WI38 (cell line): ENCODE measurements at regions not wholly inside any gene's neighbourhood (a gene's known extent, or its start where the extent isn't known, plus 50 kb on each side); places are given as distances from the start of the nearest gene placed in this dataset.

Source experiments
- H3K4me3 ChIP-seq: 2 replicates; pipeline ENCODE4 v1.5.1; 2011; ENCODE audit warnings: low read depth, mild to moderate bottlenecking, control low read depth, low read length
- TF ChIP-seq, protein P1 (sequence below): IDR thresholded peaks from 2 replicates; pipeline ENCODE4 v1.5.1; 2012; ENCODE audit warnings: low read depth, mild to moderate bottlenecking, control low read depth, low read length

- TF ChIP-seq, protein P1, sequence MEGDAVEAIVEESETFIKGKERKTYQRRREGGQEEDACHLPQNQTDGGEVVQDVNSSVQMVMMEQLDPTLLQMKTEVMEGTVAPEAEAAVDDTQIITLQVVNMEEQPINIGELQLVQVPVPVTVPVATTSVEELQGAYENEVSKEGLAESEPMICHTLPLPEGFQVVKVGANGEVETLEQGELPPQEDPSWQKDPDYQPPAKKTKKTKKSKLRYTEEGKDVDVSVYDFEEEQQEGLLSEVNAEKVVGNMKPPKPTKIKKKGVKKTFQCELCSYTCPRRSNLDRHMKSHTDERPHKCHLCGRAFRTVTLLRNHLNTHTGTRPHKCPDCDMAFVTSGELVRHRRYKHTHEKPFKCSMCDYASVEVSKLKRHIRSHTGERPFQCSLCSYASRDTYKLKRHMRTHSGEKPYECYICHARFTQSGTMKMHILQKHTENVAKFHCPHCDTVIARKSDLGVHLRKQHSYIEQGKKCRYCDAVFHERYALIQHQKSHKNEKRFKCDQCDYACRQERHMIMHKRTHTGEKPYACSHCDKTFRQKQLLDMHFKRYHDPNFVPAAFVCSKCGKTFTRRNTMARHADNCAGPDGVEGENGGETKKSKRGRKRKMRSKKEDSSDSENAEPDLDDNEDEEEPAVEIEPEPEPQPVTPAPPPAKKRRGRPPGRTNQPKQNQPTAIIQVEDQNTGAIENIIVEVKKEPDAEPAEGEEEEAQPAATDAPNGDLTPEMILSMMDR, result no peak
- no peak overlapping the region for H3K4me3 ChIP-seq
Observed at GRCh38 chr14:89654998-89655397, 238.0 kb upstream of the FOXN3 start.

DNA sequence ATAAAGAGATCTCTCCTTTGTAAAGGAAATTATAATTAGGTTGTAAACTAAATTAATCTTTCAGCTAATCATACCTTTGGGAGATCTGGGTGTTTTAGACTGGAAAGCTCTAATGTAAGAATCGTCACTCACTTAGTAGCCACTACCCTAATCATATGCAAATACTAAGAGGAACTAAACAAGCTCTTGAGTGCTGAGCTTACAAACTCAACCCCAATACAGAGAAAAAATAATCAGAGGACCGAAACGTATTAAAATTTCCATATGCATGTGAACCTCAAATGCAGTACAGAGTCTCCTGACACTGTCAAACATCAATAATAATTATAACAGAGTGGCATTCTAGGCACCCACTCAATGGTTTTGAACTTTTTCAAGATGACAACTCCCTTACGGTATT lies 235.3 kb upstream of the FOXN3 start:
- TF ChIP-seq, protein P1, result no peak
- no peak overlapping the region for H3K4me3 ChIP-seq

DNA sequence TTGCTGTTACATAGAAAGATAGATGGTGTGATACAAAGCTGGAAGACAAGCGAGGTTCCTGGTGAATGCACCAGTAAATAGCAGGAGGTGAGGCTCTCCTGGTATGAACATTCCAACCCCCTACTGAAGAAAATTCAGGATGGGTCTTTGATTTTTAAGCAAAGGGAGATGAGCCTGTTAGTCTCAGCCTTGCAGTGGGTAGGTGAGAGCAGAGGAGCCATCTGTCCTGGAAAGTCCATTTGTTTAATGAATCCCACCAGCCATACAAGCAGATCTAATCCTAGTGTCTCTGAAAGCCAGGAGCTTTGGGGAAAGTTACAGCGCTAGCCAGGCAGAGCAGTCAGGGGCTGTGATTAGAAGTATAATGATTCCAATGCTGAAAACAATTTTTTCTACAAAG lies 234.8 kb upstream of the FOXN3 start:
- H3K4me3 ChIP-seq, result no peak overlapping the region
- TF ChIP-seq, protein P1, result no peak

DNA sequence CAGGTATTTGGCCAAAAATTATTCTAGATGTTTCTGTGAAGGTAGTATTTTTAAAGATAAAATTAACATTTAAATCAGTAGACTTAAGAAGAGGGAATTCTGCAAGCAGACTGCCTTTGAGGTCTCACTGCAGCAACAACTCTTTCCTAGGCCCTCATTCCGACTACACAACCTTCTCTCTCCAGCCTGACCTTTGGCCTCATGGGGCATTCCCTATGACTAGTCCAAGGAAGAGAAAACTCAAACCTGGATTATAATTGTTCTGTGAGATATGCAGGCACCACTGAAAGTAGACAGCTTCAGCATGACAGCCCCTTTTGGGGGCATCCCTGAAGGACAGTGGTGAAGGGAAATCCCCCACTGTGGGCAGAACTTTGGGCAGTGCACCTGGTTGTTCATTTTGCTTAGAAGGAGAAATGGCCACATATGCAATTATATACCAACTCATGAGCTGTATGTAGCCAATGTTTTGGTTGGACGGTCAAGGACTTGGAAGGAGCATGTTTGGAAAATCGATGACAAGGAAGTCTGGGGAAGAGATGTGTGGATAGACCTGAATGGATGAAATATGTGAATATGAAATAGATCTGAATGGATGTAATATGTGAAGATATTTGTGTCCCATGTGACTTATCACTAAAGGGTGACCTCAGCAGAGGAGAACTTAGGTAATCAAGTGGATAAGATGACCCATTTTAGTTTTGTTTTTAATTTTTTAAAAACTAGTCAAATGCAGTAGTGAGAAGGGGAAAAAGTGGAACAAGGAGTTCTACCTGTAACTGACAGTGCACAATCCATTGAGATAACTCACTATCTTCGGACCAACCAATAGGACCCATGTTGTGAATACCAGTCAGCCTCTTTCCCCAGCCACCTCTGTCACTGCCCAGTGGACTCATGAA lies 233.3 kb upstream of the FOXN3 start:
- no peak overlapping the region for H3K4me3 ChIP-seq
- TF ChIP-seq, protein P1, result no peak

GRCh38 chr14:89649451-89650075 lies 232.5 kb upstream of the FOXN3 start:
- TF ChIP-seq, protein P1, result no peak
- no peak overlapping the region for H3K4me3 ChIP-seq

DNA sequence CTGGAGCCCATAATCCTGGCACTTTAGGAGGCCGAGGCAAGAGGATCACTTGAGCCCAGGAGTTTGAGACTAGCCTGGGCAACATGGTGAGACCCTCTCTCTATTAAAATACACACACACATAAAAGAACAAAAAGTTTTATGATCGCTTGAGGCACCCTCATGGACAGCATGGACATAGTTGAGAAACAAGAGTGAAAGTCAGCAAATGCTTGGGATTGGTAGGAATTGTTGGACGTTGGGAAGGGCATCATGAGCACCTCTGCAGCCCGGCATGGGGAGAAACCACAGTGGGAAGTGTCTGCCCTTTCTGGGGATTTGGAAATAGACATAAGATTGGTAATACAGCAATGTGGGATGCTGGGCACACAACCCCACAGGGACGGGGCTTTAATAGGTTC lies 231.9 kb upstream of the FOXN3 start:
- no peak overlapping the region for H3K4me3 ChIP-seq
- TF ChIP-seq, protein P1, result no peak

DNA sequence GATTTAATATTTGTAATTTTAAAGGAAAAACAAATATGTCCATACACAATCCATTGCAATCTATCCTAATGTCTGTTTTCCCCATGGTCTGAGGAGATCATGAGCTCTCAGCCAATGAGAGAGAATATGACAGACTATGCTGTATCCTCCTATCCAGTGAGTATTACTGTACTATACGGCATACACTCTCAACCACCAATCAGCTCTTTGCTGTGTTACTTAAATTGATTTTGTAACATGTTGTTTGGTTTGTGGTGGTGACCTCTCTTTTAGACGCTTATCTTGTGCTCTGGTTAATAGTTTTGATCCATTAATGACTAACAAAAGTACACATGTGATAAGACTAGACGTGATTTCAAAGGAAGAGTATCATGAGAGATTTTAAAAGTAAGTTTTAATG lies 231.5 kb upstream of the FOXN3 start:
- H3K4me3 ChIP-seq, result no peak overlapping the region
- TF ChIP-seq, protein P1, result no peak
